GM04504 (cell line): ENCODE measurements at regions not wholly inside any gene's neighbourhood (a gene's known extent, or its start where the extent isn't known, plus 50 kb on each side); places are given as distances from the start of the nearest gene placed in this dataset.

Experiments
- DNase-seq: peaks from one replicate; pipeline ENCODE4 v3.0.0-alpha.2; 2012; ENCODE audit warnings: low read depth

GRCh38 chr17:79443026-79443425 is 167.8 kb downstream of the RBFOX3 start:
- no peak for DNase-seq

- DNase-seq: no peak
These were observed 169.3 kb downstream of the RBFOX3 start for GRCh38 chr17:79441356-79442160.

DNA sequence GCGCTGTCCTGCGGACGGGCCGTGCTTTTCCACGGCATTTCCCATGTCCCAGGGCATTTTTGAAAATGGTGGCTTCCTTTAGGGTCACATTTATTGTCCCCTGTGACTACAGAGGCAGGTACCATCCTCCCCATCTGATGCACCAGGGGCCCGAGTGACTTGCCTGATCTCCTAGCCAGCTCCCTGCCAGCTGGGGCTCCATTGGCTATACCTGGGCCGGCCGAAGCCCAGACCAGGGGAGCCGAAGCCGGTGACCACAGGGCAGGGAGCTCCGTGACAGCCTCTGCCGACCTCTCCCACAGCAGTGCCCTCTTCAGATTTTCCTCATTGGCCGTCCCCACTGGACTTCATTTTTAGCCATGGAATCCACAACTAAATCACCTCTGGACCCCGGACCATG is 170.6 kb downstream of the RBFOX3 start:
- DNase-seq: no peak

DNA sequence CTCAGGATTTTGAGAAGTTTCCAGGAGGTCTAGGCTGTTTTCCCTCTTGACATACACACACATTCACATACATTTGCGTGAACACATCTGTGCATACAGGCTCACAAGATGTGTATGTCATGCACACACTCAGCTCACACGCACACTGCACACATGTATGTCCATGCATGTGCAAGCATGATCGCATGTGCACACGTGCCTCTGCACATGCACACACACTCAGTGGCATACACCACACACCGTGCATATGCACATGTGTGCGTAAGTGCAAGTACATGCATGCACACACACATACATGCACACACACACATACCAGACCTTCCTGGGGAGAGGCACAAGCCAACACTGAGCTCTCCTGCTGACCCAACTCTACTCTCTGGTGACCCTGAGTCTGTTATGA is 171.4 kb downstream of the RBFOX3 start:
- no peak for DNase-seq

DNA sequence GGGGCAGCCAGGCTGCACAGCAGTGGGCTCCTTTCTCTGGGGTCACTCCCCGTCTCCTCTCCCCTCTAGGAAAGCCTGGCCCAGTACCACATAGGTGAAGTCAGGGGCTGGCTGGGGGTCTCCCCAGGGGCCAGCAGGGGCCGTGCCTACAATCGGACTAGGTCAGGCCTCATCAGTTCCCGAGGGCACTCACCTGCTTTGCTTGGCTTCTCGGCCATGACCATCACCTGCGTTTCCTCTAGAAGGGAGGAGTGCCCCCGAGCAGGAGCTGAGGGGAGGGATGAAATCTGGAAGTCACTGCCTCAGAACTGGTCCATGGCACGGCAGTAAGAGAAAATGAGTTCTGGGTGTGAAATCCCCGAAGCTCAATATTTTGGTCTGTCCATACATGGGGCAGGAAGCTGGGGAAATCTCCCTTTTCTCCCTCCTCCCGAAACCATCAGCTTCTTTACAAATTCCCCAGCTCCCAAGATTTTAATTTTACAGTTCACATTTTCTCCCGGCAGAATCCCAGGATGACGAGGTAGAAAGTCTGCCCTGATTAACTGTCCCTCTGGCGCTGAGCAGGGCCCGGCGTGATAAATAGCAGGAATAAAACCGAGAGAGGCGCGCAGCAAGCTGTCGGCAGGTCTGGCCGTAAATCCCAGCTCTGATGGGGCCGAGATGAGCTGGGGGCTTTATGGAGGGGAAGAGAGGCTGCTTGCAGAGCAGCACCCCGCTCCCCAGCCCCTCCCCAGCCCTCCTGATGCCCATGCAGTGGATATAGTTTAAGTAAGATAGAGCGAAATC is 172.1 kb downstream of the RBFOX3 start:
- DNase-seq: no peak

- no peak for DNase-seq
These were observed 172.8 kb downstream of the RBFOX3 start for GRCh38 chr17:79438058-79438457.

DNA sequence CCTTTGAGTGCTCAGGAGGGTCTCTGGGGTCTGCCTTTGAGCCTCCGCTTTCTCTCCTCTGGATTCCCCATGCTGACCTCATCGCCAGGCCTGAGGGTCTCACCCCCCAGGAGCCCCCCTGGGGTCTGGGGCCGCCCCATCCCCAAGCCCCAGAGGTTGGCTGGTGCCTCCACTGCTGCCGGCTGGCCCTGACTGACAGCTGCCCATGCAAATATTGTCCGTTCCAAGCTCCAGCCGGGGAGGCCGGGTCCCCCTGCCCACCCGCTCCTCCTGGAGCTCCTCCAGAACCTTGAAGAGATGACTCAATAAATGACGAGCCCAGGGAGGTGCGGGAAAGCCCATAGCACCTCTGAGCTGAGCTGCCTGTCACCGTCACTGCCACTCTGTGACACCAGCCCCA is 173.8 kb downstream of the RBFOX3 start:
- no peak for DNase-seq

DNA sequence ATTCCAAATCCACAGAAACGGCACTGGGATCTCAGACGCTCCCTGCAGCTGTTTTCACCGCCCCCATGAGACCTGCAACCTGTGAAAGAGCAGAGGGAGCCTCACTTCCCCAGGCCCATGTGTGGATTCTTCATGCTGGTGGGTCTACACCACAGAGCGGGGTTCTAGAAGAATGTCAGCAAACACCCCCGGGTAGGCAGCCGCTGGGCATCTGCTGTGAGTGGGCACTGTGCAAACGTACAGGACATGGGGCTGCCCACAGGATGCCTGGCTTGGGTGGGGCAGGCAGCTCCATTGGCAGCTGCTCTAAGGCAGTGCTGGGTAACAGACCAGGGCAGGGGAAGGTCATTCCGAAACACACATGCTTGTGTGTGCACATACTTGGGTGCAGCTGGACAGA is 174.9 kb downstream of the RBFOX3 start:
- no peak for DNase-seq

DNA sequence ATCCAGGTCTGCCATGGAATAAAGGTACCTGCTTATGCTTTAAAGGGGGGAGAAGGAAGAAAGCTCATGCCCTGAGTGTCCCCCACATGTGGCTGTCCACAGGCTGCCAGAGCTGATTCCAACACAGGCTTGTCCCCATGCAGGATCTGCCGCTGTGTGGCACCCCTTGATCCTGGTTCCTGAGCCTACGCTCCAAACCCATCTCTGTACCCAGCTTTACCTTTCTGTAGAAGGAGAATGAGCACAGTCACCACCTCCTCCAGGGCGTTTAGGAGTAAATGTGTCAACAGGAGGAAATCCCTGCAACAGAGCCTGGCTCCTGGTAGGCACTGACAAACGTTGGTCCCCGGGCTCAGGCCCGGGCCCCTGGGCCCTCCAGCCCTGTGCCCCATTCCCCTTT is 175.6 kb downstream of the RBFOX3 start:
- no peak for DNase-seq

- no peak for DNase-seq
These were observed 176.6 kb downstream of the RBFOX3 start for GRCh38 chr17:79434215-79434614.

DNA sequence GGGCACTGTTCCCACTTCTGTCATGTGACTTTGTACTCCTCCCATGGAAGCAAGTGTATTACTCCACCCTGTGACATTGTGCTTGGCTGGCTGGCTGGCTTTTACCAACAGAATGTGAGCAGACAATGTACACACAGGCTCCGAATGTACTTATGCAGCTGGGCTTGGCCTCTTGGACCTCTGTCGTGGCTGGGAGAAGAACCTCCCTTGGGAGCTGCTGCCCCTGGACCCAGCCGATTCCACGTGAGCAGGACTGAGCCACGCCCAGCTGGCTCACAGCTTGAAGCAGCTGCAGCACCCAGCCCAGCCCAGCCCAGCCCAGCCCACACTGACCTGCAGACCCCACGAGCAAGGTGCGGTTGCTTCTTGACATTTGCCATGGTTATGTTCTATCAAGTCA is 177.5 kb downstream of the RBFOX3 start:
- DNase-seq: no peak

- no peak for DNase-seq
These were observed 179.7 kb downstream of the RBFOX3 start for GRCh38 chr17:79431175-79431574.

GRCh38 chr17:79429864-79430494 is 180.9 kb downstream of the RBFOX3 start:
- no peak for DNase-seq

DNA sequence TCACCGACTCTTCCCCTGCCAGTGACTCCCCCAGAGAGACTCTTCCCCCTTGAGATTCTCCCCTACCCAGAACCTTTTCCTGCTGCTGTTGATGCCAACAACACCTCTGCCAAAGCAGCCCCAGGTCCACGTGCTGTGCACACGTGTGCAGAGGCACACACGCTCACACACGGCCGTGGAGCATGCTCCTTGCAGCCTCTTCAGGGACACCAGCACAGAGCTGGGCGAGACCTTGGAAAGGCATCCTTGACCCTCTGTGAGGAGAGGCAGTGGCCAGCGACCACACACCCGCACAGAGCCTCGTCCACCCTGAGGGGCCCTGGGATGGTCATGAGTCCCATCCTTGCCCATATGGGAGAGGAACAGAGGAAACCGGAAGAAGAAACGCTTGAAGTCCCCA is 181.9 kb downstream of the RBFOX3 start:
- DNase-seq: no peak

GRCh38 chr17:79427621-79428539 is 183.0 kb downstream of the RBFOX3 start:
- no peak for DNase-seq

DNA sequence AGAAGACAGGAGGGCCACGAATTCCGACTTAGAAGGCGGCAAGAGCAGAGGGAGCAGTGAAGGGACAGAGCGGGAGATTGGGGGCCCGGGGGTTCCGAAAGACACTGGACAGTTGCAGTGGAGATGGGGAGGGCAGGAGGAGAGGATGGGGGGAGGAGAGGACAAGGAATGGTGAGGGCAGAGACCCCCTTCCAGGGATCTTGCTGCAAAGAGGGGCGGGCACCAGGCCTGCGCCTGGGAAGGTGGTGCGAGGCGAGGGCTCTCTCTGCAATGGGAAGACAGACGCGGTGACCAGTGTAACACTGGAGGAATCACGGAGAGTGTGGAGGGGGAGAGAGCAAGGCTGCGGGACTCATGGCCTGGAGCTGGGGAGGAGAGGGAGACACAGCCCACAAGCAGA is 185.2 kb downstream of the RBFOX3 start:
- no peak for DNase-seq

DNA sequence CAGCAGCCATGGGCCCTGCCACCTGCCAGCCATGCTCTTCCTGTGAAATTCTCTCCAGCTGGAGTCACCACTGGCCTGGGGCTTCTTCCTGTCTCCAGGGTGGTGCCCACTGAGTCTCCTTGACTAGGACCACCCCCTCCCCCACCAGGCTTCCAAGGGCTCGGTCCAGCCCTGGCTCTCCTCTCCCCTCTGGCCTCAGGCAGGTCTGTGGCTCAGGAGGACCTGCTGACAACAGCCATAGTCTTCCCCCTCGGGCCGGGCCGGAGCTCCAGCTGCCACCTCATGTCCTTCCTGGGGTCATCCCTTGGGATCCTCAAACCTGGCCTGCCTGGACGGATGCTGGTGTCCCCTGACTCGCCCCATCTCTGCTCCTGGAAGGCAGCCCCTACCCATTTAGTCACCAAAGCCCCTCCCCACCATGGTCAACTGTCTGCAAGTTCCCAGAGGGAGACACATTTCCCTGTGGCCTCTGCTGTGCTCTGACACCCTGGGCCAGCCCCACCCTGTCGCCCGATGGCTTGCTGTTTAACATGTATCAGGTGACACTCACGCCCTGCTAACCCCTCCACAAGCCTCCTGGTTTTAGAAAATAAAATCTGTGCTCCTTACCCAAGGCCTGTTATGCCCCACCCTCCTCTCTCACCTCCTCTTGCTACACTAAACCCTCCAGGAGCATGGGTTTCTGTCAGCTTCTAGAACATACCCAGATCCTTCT is 186.2 kb downstream of the RBFOX3 start:
- DNase-seq: no peak

DNA sequence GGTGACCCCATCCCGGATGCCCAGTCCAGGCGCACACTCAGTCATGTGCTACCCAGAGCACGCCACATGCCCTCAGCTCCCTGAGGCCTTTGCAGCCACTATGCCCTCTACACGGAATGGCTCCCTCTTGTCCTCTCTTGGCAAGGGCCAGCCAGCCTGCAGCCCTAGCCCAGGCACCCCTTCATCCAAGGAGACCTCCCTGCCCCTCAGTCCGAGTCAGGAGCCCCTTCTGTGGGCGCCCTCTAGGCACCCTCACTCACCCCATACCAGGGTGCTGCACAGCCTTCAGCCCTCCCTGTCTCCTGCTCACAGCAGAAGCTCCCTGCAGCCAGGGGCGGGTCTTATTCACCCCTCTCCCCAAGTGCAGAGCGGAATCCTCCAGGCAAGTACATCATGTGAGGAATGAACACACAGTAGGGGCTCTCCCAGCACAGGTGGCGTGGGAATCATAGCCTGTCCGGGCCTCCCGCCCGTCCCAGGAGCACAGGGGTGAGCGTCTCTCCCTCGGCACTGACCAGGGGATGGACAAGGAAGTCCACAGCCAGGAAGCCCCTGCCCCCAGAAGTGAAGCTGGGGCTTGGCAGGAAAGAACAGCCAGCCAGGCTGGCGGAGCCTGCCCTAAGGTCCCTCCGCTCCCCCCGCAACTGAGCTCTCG is 186.9 kb downstream of the RBFOX3 start:
- no peak for DNase-seq

GRCh38 chr17:79422236-79422635 is 188.6 kb downstream of the RBFOX3 start:
- no peak for DNase-seq

- no peak for DNase-seq
These were observed 190.3 kb downstream of the RBFOX3 start for GRCh38 chr17:79420318-79421243.
